Endothelial cell of umbilical vein (primary cell): ENCODE measurements at regions not wholly inside any gene's neighbourhood (a gene's known extent, or its start where the extent isn't known, plus 50 kb on each side); places are given as distances from the start of the nearest gene placed in this dataset.

Source experiments
- BruUV-seq: library from RNA; stranded (reverse); fragments of 400-500 nt; replicated peaks from 2 replicates; lab custom pipeline; 2021; lab: Mats Ljungman, UMichigan
- CTCF ChIA-PET: fragments of 300-600, 350-600 bp; sonication (Branson Sonifier 250); formaldehyde crosslinking; loops from one replicate; lab custom pipeline; 2021; ENCODE audit warnings: antibody characterized with exemption, inconsistent platforms; lab: Charles Lee
- POLR2A ChIA-PET: fragments of 300-600, 350-600 bp; sonication (Branson Sonifier 250); formaldehyde crosslinking; loops from one replicate; lab custom pipeline; 2021; ENCODE audit warnings: antibody characterized with exemption, inconsistent platforms; lab: Charles Lee
- DNase-seq: peaks from one replicate; pipeline ENCODE4 v3.0.0-alpha.2; 2011; ENCODE audit warnings: low read depth, low spot score
- FAIRE-seq: peaks from 2 replicates; lab custom pipeline; 2011; peaks lifted over from hg19 to GRCh38; lab: Jason Lieb, UNC
- H2AFZ ChIP-seq: 2 replicates; pipeline ENCODE4 v1.6.0; 2012; ENCODE audit warnings: low read depth, low read length, control low read depth, inconsistent platforms
- H3K27ac ChIP-seq: 2 replicates; pipeline ENCODE4 v1.5.1; 2011; ENCODE audit warnings: low read depth, mild to moderate bottlenecking, control low read depth, low read length, moderate library complexity; ENCODE audit not compliant: insufficient read depth
- H3K27me3 ChIP-seq, 2 experiments: 2 replicates each; pipeline versions ENCODE4 v1.6.0 to v1.6.1; 2011; ENCODE audit warnings: low read length in 2 of 2, mixed read lengths in 1 of 2; ENCODE audit not compliant: control insufficient read depth in 2 of 2, insufficient read depth in 2 of 2
- H3K36me3 ChIP-seq, 2 experiments: 2 replicates in 1 of 2; 3 replicates in 1 of 2; pipeline ENCODE4 v1.5.1; 2011; ENCODE audit warnings: low read length in 2 of 2, mild to moderate bottlenecking in 1 of 2, moderate library complexity in 1 of 2; ENCODE audit not compliant: control insufficient read depth in 2 of 2, insufficient read depth in 2 of 2; ENCODE audit errors: extremely low read depth in 1 of 2
- H3K4me1 ChIP-seq: 3 replicates; pipeline ENCODE4 v1.5.1; 2011; ENCODE audit warnings: mild to moderate bottlenecking, low read length; ENCODE audit not compliant: control insufficient read depth, insufficient read depth; ENCODE audit errors: extremely low read depth
- H3K4me2 ChIP-seq: 2 replicates; pipeline ENCODE4 v1.6.1; 2011; ENCODE audit warnings: low read length, control low read depth, mixed read lengths; ENCODE audit not compliant: insufficient read depth
- H3K4me3 ChIP-seq, 3 experiments: fragments of 200-600 bp in 1 of 3; sonication (generic), shearing (Covaris generic) in 1 of 3; replicated peaks in 1 of 3; 2 replicates each; pipeline ENCODE4 v1.5.1; 2011 to 2016; ENCODE audit warnings: control low read depth in 3 of 3, low read length in 3 of 3, mild to moderate bottlenecking in 2 of 3, inconsistent platforms in 1 of 3, low read depth in 1 of 3, moderate library complexity in 1 of 3; ENCODE audit not compliant: insufficient read depth in 1 of 3
- H3K79me2 ChIP-seq: 2 replicates; pipeline ENCODE4 v1.6.0; 2012; ENCODE audit warnings: low read length, inconsistent platforms; ENCODE audit not compliant: control insufficient read depth, insufficient read depth
- H3K9ac ChIP-seq: replicated peaks from 2 replicates; pipeline ENCODE3; 2011; ENCODE audit warnings: low read length, control low read depth; ENCODE audit not compliant: insufficient read depth; ENCODE audit errors: extremely low read depth
- H3K9me1 ChIP-seq: replicated peaks from 3 replicates; pipeline ENCODE4 v1.6.0; 2011; ENCODE audit warnings: mild to moderate bottlenecking, low read length; ENCODE audit not compliant: control insufficient read depth, insufficient read depth; ENCODE audit errors: extremely low read depth
- H3K9me3 ChIP-seq: replicated peaks from 2 replicates; pipeline ENCODE4 v1.5.1; 2012; ENCODE audit warnings: low read length, inconsistent platforms; ENCODE audit not compliant: control insufficient read depth, insufficient read depth
- H4K20me1 ChIP-seq: replicated peaks from 2 replicates; pipeline ENCODE3; 2011; ENCODE audit warnings: mild to moderate bottlenecking, low read length; ENCODE audit not compliant: control insufficient read depth, insufficient read depth; ENCODE audit errors: extremely low read depth
- CTCF ChIP-seq, 2 donors: IDR thresholded peaks; 1 replicate in 1 of 2; 2 replicates in 1 of 2; pipeline ENCODE4 v1.5.1; 2011; ENCODE audit warnings: low read length in 2 of 2, mild to moderate bottlenecking in 2 of 2, moderate library complexity in 2 of 2, control low read depth in 1 of 2, inconsistent platforms in 1 of 2, low read depth in 1 of 2; ENCODE audit not compliant: insufficient read depth in 1 of 2; ENCODE audit errors: extremely low read depth in 1 of 2
- EZH2 ChIP-seq: IDR thresholded peaks from 2 replicates; pipeline ENCODE4 v1.6.1; 2012; ENCODE audit warnings: borderline replicate concordance, low read depth, mild to moderate bottlenecking, moderate library complexity, low read length, inconsistent platforms; ENCODE audit not compliant: severe bottlenecking
- FOS ChIP-seq: IDR thresholded peaks from 2 replicates; pipeline ENCODE4 v1.6.1; 2011; ENCODE audit warnings: mild to moderate bottlenecking, low read length, moderate library complexity, borderline replicate concordance; ENCODE audit not compliant: insufficient read depth
- GATA2 ChIP-seq: IDR thresholded peaks from 2 replicates; pipeline ENCODE4 v1.7.0; 2011; ENCODE audit warnings: low read depth, mild to moderate bottlenecking, moderate library complexity, mixed read lengths, low read length; ENCODE audit not compliant: insufficient read length, insufficient read depth
- JUN ChIP-seq: IDR thresholded peaks from 2 replicates; pipeline ENCODE4 v1.6.1; 2011; ENCODE audit warnings: borderline replicate concordance, low read depth; ENCODE audit not compliant: insufficient read length, insufficient read depth
- MAX ChIP-seq: IDR thresholded peaks from 2 replicates; pipeline ENCODE4 v1.6.1; 2011; ENCODE audit not compliant: insufficient read depth, insufficient read length
- MYC ChIP-seq: IDR thresholded peaks from one replicate; pipeline ENCODE4 v1.6.1; 2011; ENCODE audit warnings: mild to moderate bottlenecking, low read depth, low read length
- POLR2A ChIP-seq: IDR thresholded peaks from 2 replicates; pipeline ENCODE4 v1.6.1; 2012; ENCODE audit warnings: low read depth, mild to moderate bottlenecking, control low read depth, low read length
- POLR2AphosphoS5 ChIP-seq: IDR thresholded peaks from 2 replicates; pipeline ENCODE4 v1.6.1; 2012; ENCODE audit warnings: low read depth, mild to moderate bottlenecking, control low read depth, low read length, moderate library complexity; ENCODE audit not compliant: insufficient read depth
- dilution Hi-C: fragments of 300-500 bp; cut with MboI; formaldehyde crosslinking; loops from one replicate; pipeline ENCODE4 v1.15.0; 2019; ENCODE audit warnings: low sequenced_read_pairs; ENCODE audit not compliant: extremely low pct_ligation_motif_present
- intact Hi-C: fragments of 100-400 bp; cut with micrococcal nuclease; formaldehyde crosslinking; loops from one replicate; pipeline ENCODE4 v1.10.0; 2022

DNA sequence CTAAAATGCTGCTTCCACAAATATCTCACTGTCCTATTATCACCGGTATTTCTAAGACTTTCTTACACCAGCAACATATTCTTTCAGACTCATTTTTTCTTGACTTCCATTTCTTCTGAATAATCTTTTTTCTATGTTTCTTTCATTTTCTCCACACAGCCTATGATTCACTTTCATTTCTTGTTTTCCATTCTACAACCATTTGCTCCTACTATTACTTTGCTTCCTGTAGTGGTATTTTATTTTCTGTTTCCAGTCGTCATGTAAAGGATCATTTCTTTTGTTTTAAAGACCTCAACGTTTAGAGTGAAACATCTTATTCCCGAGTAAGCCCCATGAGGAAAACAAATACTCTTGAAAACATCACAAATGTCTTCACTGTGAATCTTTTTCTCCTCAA, 182.2 kb upstream of the MDGA2 start:
- Histone ChIP-seq H3K27ac (no peak overlapping the region), H4K20me1 (no peaks in the 10 kb centered on the region), H2AFZ (no peak overlapping the region), H3K36me3 (no peaks in the 10 kb centered on the region), H3K9ac (no peak overlapping the region), H3K4me2 (no peak overlapping the region), H3K4me1 (no peaks in the 10 kb centered on the region), H3K9me1 (no peaks in the 10 kb centered on the region), H3K27me3 (no peaks in the 10 kb centered on the region), H3K4me3 (no peak overlapping the region), H3K9me3 (peaks cover 2% of the 10 kb centered on the region), H3K79me2 (no peaks in the 10 kb centered on the region)
- intact Hi-C loops: no loop called here
- ChIA-PET POLR2A (no interaction called here), CTCF (no interaction called here)
- FAIRE-seq (no peak), DNase-seq (no peak)
- no peak for TF ChIP-seq EZH2
- TF ChIP-seq POLR2AphosphoS5: no peak
- TF ChIP-seq POLR2A: no peak
- TF ChIP-seq MYC: no peak
- TF ChIP-seq GATA2: no peak
- no peak for TF ChIP-seq MAX
- TF ChIP-seq FOS: no peak
- no peak for TF ChIP-seq JUN
- no peak for TF ChIP-seq CTCF (IDR thresholded peaks at IDR 0.05; ENCODE audit: extremely low read depth in 1 of 2, insufficient read depth in 1 of 2, low read depth in 1 of 2, low read length in 2 of 2)
- dilution Hi-C loops: no loop called here
- no TSS peak for BruUV-seq
